Right forelimb (tissue), 1 donor: ENCODE measurements at regions not wholly inside any gene's neighbourhood (a gene's known extent, or its start where the extent isn't known, plus 50 kb on each side); places are given as distances from the start of the nearest gene placed in this dataset.
"Not testable (repeated sequence)": the region's sequence is repeated elsewhere in the genome, so short reads cannot be mapped to it uniquely, and the experiment has no call there.

ENCODE experiments used
- DNase-seq: peaks from one replicate; pipeline ENCODE4 v3.0.0-alpha.2; 2018

DNA sequence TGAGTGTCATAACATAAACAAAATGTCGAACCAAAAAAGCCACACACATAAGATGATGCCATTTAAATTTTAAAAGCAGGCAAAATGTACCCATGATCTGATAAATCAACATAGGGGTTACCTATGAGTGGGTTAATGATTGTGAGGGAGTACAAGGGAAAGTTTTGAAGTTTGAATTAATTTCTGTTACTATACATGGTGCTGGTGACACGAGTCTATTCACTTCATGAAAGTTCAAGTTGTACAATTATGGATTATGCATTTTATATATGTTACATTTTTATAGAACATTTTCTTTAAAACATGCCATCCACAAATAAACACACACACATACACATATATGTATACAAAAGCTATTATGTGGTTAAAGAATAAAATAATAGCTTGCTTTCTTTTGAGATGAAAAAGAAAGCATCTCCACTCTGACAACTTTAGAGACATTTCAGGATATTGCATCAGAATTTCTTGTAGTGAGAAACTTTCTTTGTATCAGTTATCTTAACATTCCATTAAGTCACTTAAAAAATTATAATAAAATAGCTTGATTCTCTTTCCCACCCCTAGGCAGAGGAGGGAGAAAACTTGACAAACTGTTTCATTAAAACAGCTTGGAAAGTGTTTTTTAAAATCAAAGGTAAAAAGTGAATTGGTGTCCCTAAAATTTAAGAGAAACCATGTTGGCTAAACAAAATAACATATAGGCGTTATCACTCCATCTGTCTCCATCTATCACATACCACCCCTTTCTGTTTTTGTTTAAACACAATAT, 891.8 kb upstream of the NDST4 start:
- DNase-seq = no peak

DNA sequence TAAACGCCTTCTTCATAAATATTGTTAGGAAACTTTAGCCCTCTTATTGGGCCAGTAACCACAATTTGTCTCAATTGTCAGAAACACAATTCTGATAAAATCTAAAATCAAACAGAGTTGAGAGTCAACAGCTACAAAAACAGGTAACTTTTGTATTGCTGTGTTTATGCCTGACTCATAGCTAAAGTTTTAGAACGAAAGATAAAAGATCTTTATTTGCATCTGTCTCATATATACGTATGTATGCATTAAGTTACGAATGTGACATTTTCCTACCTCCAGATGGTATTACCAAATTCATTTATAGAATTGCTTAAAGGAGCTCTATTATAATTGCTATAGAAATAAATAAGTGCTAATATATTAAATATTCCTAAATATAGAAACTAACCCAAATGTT, 887.9 kb upstream of the NDST4 start:
- no peak for DNase-seq

DNA sequence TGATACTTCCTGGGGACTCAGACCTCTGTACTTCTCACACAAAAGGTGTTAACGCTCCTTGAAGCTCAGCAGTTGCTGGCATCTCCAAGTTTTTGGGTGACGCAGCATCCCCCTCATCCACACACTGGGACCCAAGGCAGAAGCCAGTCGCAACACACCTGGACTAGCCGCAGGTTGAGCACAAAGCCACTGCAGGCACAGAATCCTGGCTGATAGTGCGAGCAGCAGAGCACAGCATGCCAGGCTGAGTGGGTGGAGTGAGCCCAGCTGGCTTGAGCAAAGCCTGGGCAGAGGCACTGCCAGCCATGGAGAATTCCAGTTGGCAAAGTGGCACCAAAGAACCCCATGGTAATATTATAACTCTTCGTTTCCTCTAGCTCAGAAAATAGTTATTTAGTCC, 873.2 kb upstream of the NDST4 start:
- no peak for DNase-seq

DNA sequence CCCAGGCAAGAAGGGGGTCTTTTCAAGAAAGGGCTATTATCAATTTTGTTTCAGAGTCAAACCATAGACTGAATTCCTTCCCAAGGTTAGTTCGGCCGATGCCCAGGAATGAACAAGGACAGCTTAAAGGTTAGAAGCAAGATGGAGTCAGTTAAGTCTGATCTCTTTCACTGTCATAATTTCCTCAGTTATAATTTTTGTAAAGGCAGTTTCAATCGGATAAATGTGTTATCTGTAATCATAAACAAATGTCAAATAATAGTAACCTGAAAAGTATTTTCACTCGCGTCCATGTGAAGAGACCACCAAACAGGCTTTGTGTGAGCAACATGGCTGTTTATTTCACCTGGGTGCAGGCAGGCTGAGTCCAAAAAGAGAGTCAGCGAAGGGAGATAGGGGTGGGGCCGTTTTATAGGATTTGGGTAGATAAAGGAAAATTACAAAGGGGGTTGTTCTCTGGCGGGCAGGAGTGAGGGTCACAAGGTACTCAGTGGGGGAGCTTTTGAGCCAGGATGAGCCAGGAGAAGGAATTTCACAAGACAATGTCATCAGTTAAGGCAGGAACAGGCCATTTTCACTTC, 862.1 kb upstream of the NDST4 start:
- DNase-seq = not testable (repeated sequence)

DNA sequence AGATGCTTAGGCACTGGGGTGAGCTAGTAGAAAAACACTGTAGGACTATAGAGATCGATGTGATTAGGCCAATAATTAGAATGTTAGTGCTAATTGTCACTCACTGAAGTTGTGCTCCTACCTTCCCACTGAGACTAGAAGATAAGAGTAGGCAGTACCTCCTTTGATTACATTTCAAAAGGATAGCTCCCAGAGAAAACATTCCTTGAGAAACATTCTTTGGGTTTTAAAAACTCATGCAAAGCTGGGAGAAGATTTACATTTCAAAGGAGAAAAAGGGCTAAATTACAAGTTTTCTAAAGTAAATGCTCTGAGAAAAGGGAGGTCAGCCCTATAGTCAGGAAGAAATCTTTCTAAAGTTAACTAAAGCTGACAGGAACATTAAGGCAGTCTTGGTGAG, 860.3 kb upstream of the NDST4 start:
- DNase-seq = no peak

DNA sequence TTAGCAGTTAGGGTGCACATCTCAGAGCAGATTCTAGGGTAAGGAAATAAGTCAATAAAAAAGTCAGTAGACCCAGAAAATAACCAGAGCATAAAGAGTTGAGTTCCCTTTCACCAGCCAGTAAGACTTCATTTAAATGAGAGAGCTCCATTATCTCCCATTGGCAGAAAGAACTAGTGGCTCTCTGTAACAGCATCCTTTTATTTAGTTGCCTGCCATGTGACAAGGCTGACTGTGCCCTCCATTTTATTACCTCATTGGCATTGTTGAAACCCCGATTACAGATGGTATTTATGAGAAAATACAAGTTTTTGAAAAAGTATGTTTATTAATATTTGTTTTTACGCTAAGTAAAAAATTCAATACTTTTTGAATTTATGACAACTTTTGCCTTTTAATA, 859.5 kb upstream of the NDST4 start:
- no peak for DNase-seq

DNA sequence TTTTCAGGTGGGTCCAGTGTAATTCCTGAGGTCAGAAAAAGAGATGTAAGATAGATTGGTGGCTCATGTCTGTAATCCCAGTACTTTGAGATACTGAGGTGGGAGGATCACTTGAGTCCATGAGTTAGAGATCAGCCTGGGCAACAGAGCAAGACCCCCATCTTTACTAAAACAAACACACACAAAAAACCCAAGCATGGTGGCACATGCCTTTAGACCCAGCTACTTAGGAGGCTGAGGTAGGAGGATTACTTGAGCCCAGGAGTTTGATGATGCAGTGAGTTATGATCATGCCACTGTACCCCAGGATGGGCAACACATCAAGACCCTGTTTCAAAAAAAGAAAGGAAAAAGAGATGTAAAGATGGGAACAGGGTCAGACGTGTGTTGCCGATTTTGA, 857.4 kb upstream of the NDST4 start:
- no peak for DNase-seq

DNA sequence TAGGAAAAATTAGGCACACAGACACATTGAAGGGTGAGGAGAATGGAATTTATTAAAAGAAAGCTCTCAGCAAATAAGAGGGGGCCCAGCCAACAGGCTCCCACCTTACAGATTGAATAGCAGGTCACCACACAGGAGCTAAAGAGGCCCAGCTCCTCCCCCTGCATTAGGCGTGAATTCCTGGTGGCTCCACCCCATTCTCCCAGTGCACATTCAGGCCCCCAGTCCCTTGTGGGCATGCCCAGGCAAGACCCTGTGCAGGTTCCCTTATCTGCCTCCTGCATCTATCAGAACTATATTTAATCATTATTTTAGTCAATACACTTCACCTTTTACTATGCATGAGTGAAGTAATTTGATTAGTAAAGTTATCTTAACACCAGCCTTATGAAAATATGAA, 856.3 kb upstream of the NDST4 start:
- DNase-seq = no peak

DNA sequence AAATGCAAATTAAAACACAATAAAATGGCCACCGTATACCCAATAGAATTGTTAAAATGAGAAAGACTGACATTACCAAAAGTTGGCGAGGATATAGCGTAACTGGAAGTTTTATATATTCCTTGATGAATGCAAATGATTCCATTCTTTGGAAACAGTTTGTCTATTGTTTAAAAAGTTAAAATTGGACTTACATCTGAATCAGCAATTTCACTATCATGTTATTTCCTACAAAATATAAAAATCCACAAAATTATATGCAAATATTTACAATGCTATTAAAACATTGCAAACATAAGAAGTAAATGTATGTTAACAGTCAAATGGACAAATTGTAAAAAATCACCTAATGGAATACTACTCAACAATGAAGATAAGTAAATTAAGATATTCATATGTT, 852.2 kb upstream of the NDST4 start:
- DNase-seq = no peak

DNA sequence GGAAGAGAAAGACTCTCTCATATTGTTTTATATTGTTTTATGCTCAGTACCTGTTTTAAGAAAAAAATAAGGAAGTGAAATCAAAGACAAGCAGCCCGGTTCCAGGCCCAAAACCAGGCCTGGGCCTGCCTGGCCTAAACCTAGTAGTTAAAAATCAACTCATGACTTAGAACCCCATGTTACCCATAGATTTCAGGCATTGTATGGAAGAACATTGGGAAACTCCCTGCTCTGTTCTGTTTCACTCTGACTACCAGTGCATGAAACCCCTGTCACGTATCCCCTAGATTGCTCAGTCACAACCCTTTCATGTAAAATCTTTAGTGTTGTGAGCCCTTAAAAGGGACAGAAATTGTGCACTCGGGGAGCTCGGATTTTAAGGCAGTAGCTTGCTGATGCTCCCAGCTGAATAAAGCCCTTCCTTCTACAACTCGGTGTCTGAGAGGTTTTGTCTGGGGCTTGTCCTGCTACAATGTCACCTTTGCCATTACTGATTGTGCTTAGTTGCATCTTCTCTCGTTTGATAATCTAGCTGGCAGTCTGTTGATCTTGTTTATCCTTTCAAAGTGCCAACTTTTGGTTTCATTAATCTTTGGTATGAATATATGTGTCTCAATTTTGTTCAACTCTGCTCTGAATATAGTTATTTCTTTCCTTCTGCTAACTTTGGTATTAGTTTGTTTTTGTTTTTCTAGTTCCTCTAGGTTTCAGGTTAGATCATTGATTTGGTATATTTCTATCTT, 842.8 kb upstream of the NDST4 start:
- DNase-seq = not testable (repeated sequence)

DNA sequence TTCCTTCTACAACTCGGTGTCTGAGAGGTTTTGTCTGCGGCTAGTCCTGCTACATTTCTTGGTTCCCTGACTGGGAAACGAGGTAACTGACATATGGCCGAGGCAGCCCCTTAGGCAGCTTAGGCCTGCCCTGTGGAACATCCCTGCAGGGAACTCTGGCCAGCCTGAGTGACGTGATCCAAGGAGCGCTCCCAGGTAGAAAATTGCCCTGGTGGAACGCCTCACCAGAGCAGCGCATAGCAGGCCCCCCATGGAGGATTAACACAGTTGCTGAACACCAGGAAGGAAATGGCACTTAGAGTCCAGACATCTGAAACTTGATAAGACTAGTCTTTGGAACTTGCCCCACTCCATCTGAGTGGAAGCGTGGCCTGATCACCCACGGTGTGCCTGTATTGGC, 837.4 kb upstream of the NDST4 start:
- no peak for DNase-seq

DNA sequence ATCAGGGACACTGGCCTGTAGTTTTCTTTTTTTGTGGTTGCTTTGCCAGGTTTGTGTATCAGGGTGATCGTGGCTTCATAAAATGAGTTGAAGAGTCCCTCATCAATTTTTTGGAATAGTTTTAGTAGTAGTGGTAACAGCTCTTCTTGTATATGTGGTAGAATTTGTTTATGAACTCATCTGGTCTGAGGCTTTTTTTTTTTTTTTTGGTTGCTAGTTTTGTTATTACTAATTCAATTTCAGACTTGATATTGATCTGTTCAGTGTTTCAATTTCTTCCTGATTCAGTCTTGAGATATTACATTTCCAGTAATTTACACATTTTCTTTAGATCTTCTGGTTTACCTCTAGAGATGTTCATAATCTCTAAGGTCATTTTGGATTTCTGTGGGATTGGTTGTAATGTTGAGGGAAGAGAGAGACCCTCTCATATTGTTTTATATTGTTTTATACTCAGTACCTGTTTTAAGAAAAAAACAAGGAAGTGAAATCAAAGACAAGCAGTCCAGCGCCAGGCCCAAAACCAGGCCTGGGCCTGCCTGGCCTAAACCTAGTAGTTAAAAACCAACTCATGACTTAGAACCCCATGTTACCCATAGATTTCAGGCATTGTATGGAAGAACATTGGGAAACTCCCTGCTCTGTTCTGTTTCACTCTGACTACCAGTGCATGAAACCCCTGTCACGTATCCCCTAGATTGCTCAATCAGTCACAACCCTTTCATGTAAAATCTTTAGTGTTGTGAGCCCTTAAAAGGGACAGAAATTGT, 836.7 kb upstream of the NDST4 start:
- DNase-seq = not testable (repeated sequence)

DNA sequence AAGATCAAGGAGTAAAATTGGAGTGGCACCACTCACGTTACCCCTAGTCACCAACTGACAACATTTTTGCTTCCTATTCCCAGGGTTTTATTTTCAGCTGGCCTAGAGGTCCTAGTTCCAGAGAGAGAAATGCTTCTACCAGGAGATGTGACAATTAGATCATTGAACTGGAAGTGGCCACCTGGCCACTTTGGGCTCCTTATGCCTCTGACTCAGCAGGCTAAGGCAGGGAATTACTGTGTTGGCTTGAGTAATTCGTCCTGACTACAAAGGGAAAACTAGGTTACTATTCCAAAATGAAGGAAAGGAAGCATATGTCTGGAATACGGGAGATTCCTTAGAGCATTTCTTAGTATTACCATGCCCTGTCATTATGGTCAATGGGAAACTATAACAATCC, 831.6 kb upstream of the NDST4 start:
- DNase-seq = no peak

DNA sequence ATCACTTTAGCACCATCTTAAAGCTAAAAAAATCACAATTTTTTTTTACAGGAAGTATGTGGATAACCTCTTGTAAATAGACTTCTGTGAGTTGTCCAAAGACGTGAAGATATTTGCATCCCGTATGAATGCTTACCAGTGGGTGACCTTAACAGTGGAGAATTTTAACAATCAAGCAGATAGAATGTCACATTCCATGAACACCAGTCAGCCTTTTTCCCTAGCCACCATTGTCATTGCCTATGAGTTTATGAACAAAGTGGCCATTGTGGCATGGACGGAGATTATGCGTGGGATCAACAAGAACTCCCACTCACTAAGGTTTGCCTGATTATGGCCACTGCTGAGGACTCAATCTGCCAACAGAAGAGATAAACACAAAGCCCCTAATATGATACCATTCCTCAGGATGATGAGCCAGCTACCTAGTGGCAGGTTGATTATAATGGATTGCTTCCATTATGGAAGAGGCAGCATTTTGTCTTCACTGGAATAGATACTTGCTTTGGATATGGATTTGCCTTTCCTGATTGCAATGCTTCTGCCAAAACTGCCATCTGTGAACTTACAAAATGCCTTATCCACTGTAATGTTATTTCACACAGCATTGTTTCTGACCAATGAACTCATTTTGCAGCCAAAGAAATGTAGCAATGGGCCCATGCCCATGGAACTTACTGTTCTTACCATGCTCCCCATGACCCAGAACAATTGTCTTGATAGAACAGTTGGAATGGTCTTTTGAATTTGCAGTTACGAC, 830.9 kb upstream of the NDST4 start:
- DNase-seq = no peak

DNA sequence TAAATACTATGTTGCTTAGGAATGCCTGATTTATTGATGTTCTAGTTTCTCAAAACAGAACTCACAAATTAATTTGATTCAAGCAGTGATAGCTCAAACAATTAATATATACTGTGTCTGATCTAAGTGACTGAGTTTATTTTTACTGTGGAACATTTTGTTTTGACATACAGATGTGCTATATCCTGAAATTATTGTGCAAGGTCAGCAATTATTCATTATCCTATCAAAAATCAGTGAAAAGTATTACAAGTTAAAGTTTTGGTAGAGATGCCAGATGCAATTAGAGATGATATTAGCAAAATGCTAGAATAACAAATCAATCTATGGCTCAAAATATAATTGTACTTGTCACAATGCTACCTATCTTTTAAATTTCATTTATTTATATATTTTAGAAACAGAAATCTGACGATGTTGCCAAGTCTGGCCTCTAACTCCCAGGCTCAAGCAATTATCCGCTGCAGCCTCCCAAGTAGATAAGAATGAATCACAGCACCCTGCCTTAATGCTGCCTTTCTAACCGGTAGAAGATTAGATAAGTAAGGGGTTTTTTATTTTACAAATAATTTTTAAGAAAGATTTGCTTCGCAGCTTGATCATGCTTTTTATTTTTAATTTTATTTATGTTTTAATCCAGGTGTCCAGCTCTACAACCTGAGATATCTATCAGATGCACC, 825.5 kb upstream of the NDST4 start:
- DNase-seq = no peak

DNA sequence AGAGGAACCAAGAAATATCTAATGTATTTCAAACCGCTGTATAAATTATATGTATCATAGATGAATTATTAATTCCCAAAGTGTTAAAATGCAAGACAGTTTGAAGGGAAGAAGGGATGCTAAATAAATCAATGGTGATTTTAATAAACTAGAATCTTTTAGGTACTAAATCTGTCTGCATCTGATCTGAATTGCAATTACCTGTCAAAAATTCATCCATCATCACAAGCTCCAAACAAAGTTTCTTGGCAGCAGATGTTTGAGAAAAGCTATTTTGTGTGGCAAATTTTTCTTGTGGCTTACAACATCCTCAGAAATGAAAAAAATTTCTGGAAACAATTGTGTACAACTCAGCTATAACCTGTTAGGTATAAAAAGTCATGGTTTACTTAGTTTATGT, 816.0 kb upstream of the NDST4 start:
- DNase-seq = no peak

DNA sequence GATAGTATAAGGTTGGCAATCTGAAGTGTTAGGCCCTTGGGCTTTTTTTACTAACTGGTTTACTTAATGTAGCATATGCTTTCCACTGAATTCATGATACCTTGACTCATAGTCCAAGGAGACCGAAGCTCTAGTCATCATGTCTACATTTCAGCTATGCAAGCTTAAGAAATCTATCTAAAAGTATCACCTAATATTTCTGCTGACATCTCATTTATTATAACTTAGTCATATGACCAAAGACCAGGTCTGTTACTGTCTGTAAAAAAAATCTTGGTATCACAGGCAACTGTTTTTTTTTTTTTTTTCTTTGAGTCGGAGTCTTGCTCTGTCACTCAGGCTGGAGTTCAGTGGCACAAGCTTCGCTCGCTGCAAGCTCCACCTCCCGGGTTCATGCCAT, 814.0 kb upstream of the NDST4 start:
- no peak for DNase-seq

DNA sequence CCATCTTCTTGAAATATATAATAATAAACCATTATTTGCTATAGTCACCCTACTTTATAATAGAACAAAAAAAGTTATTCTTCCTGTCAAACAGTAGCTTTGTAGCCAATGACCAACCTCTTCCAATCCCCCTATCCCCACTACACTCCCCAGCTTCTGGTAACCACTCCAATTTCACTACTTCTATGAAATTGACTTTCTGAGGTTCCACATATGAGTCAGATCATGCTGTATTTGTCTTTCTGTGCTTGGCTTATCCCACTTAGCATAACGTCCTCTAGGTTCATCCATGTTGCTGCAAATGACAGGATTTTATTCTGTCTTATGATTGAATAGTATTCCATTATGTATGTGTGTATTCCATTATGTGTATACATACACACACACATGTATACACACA, 809.7 kb upstream of the NDST4 start:
- no peak for DNase-seq

DNA sequence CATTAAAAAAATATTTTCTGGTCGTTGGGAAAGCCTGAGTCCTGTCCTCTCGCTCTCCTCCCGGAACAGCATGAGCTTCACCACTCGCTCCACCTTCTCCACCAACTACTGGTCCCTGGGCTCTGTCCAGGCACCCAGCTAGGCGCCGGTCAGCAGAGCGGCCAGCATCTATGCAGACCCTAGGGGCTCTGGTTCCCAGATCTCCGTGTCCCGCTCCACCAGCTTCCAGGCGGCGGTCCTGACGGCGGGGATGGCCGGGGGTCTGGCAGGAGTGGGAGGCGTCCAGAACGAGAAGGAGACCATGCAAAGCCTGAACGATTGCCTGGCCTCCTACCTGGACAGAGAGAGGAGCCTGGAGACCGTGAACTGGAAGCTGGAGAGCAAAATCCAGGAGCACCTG, 807.2 kb upstream of the NDST4 start:
- DNase-seq = no peak

DNA sequence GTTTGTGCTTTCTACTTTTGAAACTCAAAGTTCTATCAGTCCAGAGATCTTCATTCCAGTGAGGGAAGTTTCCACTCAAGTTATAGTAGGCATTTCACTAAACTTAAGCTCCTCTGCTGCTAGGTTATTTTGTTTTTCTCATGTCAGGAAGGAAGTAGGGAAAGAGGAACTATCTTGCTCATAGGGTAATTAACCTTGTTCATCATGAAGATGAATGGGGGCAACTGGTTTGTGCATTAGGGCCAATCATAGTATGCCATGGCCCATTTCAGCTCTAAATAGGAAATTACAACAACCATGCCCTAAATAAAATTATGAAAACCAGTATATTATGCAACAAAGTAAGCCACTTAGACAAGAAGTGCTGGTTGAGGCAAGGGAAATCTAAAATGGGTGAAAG, 804.7 kb upstream of the NDST4 start:
- DNase-seq = no peak

DNA sequence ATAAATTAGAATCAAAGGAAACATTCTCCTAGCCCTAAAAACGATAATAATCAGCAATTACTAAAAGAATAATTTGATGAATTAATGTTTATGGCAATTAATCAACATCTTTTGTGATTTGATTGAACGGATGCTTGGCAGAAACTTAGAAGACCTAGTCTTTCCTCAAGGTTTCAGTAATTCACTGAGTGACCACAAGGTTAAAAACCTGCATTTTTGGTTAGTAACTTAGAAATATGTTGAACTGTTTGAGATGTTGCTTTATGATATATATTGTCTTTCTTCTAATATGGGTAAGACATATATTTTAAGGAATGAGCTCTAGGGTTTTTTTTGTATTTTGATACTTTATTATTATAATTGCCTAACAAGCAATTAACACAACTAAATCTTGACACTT, 793.0 kb upstream of the NDST4 start:
- DNase-seq = no peak

DNA sequence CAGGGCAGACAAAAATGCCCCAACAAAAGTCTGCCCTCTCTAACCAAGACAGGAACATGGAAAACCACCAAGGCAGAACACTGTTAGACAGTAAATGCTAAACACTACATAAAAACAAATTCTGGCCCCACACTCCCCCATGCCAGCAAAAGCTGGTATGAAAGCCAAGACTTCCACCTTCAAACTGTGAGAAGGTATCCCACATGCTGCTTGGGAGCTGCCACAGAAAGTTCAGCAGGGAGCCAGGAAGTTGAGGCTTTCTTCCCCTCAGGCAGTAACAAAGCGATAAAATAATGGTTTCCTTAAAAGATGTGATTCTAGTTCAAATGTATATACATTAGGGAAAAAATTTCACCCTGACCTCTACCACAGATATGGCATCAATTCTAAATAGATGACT, 770.4 kb upstream of the NDST4 start:
- no peak for DNase-seq
